Type B pancreatic cell (in vitro differentiated cells): ENCODE measurements at regions not wholly inside any gene's neighbourhood (a gene's known extent, or its start where the extent isn't known, plus 50 kb on each side); places are given as distances from the start of the nearest gene placed in this dataset.

ENCODE experiments used
- DNase-seq: peaks from one replicate; pipeline ENCODE4 v3.0.0; 2021; ENCODE audit warnings: mixed read lengths; ENCODE audit not compliant: unreplicated experiment; ENCODE audit errors: extremely low spot score
- H3K27ac Mint-ChIP-seq: 2 replicates; pipeline ENCODE4 v1.8.0; 2021; ENCODE audit warnings: mild to moderate bottlenecking, mixed read lengths
- H3K27me3 Mint-ChIP-seq: 2 replicates; pipeline ENCODE4 v1.8.0; 2021; ENCODE audit warnings: mixed read lengths
- H3K36me3 Mint-ChIP-seq: 2 replicates; pipeline ENCODE4 v1.8.0; 2021; ENCODE audit warnings: mixed read lengths
- H3K4me1 Mint-ChIP-seq: one replicate; pipeline ENCODE4 v1.8.0; 2021; ENCODE audit warnings: mixed read lengths; ENCODE audit not compliant: unreplicated experiment
- H3K4me3 Mint-ChIP-seq: 2 replicates; pipeline ENCODE4 v1.8.0; 2021; ENCODE audit warnings: mild to moderate bottlenecking, mixed read lengths
- H3K9me3 Mint-ChIP-seq: 2 replicates; pipeline ENCODE4 v1.8.0; 2021; ENCODE audit warnings: mixed read lengths
- TF ChIP-seq, protein P1 (sequence below): fragments of 200-600 bp; sonication (generic); conservative IDR thresholded peaks from 2 replicates; pipeline ENCODE4 v1.5.0; 2021; ENCODE audit warnings: antibody characterized with exemption, mild to moderate bottlenecking

DNA sequence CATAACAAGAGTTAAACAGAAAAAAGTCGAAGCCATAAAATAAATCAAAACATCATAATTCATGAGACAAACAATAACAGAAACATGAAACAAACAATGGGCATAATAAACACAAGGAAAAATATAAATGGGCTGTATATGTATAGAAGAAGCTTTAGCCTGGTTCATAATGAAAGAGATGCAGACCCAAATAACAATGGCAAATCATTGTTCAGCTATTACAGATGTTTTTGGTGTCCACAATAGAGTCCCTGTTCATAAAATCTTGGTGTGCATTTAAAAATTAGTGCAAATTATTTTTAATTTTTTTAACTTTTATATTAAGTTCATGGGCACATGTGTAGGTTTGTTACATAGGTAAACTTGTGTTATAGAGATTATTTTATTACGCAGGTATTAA is 1185.9 kb upstream of the B3GALT2 start:
- Mint-ChIP-seq H3K4me1 (no peaks in the 10 kb centered on the region), H3K4me3 (no peak overlapping the region), H3K9me3 (no peaks in the 10 kb centered on the region), H3K27me3 (no peaks in the 10 kb centered on the region), H3K27ac (no peak overlapping the region), H3K36me3 (no peaks in the 10 kb centered on the region)
- TF ChIP-seq, protein P1, sequence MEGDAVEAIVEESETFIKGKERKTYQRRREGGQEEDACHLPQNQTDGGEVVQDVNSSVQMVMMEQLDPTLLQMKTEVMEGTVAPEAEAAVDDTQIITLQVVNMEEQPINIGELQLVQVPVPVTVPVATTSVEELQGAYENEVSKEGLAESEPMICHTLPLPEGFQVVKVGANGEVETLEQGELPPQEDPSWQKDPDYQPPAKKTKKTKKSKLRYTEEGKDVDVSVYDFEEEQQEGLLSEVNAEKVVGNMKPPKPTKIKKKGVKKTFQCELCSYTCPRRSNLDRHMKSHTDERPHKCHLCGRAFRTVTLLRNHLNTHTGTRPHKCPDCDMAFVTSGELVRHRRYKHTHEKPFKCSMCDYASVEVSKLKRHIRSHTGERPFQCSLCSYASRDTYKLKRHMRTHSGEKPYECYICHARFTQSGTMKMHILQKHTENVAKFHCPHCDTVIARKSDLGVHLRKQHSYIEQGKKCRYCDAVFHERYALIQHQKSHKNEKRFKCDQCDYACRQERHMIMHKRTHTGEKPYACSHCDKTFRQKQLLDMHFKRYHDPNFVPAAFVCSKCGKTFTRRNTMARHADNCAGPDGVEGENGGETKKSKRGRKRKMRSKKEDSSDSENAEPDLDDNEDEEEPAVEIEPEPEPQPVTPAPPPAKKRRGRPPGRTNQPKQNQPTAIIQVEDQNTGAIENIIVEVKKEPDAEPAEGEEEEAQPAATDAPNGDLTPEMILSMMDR: no peak
- DNase-seq: no peak

DNA sequence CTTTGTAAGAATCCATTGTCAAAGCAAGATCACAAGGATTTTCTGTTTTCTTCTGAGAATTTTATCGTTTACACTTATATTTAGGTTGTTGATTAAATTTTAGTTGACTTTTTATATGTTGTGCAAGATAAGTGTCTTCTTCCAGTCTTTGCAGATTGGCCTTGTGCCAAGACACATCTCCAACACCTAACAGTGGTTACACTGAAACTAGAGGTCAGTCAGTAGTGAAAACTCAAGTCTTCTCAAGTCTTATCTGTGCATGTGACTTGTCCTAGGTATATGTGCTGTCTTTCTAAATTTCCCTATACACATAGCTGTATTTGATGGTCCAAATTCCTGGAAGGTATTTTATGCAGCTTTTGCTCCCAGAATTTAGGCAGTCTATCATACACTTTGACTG is 1183.2 kb upstream of the B3GALT2 start:
- Mint-ChIP-seq H3K27ac (no peak overlapping the region), H3K36me3 (no peaks in the 10 kb centered on the region), H3K4me1 (no peaks in the 10 kb centered on the region), H3K27me3 (no peaks in the 10 kb centered on the region), H3K4me3 (no peak overlapping the region), H3K9me3 (no peaks in the 10 kb centered on the region)
- no peak for DNase-seq
- TF ChIP-seq, protein P1: no peak

DNA sequence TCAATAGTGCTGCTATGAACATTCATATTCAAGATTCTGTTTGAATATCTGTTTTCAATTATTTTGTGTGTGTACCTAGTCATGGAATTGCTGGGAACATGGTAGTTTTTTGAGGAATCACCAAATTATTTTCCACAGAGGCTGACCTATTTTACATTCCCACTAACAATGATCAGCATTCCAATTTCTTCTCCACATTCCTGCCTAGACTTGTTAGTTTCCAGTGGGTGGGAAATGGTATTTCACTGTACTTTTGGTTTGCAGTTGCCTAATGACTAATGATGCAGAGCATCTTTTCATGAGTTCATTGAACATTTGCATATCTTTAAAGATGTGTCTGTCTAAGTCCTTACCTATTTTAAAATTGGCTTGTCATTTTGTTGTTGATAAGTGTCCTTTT is 1182.6 kb upstream of the B3GALT2 start:
- no peaks in the 10 kb centered on the region for H3K4me1 Mint-ChIP-seq
- H3K36me3 Mint-ChIP-seq: no peaks in the 10 kb centered on the region
- no peak for DNase-seq
- no peak overlapping the region for H3K27ac Mint-ChIP-seq
- TF ChIP-seq, protein P1: no peak
- no peaks in the 10 kb centered on the region for H3K9me3 Mint-ChIP-seq
- no peak overlapping the region for H3K4me3 Mint-ChIP-seq
- no peaks in the 10 kb centered on the region for H3K27me3 Mint-ChIP-seq

DNA sequence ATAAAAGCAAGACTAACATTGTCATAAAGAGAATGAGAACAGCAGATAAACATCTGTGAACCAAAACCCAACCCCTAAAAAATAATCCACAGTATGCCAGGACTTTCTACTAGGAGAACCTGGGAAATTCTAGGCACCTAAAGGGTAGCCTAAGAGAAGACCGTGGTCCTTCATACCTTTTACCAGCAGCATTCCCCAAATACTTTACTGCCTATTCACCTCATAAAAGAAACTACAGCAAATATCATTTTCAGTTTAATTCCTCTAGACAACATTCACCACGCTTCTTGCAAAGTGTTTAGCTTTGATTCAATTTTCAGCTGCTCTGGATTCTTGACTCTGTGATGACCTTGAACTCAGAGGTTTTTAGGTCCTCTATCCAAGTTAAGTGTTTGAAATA is 1180.7 kb upstream of the B3GALT2 start:
- H3K36me3 Mint-ChIP-seq: no peaks in the 10 kb centered on the region
- H3K27ac Mint-ChIP-seq: no peak overlapping the region
- no peak overlapping the region for H3K4me3 Mint-ChIP-seq
- no peaks in the 10 kb centered on the region for H3K27me3 Mint-ChIP-seq
- no peaks in the 10 kb centered on the region for H3K9me3 Mint-ChIP-seq
- TF ChIP-seq, protein P1: no peak
- no peak for DNase-seq
- H3K4me1 Mint-ChIP-seq: no peaks in the 10 kb centered on the region

DNA sequence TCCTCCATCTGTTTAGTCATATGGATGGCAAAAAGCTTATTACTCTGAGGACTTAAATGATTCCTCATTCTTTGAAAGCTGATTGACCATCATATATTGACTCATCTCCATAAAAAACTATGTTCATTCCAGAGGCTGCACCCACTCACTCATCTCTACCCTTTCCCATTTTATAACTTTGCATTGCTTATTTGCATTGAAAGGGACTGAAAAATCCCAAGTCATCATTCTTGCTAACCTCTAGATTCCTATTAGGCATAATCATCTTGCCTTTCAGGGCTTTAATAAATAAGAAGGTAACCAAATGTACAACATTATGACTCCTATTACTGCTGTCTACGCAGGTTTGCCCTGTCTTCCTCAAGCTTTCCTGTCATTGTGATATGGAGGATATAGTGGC is 1180.3 kb upstream of the B3GALT2 start:
- H3K4me3 Mint-ChIP-seq: no peak overlapping the region
- no peaks in the 10 kb centered on the region for H3K4me1 Mint-ChIP-seq
- no peaks in the 10 kb centered on the region for H3K9me3 Mint-ChIP-seq
- TF ChIP-seq, protein P1: no peak
- H3K36me3 Mint-ChIP-seq: no peaks in the 10 kb centered on the region
- H3K27me3 Mint-ChIP-seq: no peaks in the 10 kb centered on the region
- H3K27ac Mint-ChIP-seq: no peak overlapping the region
- no peak for DNase-seq

DNA sequence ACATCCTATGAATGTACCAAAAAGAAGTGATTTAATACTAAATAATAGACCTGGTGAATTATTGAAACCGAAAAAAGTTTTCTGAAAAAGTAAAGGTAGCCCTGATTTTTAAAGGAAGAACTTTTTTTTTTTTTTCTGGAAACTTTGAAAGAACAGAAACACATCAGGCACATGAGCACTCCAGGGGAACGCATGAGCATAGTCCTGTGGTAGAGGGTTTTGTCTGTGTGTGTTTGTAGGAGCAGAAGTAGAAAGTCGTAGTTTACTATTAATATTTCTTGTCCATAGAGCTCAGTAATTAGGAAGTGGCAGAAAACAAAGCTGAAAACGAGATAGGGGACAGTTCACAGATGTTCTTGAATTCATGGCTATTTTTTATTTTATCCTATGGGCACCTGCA is 1175.9 kb upstream of the B3GALT2 start:
- H3K9me3 Mint-ChIP-seq: no peaks in the 10 kb centered on the region
- no peak overlapping the region for H3K4me3 Mint-ChIP-seq
- DNase-seq: no peak
- no peaks in the 10 kb centered on the region for H3K27me3 Mint-ChIP-seq
- TF ChIP-seq, protein P1: no peak
- no peaks in the 10 kb centered on the region for H3K36me3 Mint-ChIP-seq
- H3K27ac Mint-ChIP-seq: no peak overlapping the region
- no peaks in the 10 kb centered on the region for H3K4me1 Mint-ChIP-seq
